GM18873 (cell line): ENCODE measurements at regions not wholly inside any gene's neighbourhood (a gene's known extent, or its start where the extent isn't known, plus 50 kb on each side); places are given as distances from the start of the nearest gene placed in this dataset.
"Not testable (repeated sequence)": the region's sequence is repeated elsewhere in the genome, so short reads cannot be mapped to it uniquely, and the experiment has no call there.

ENCODE experiments used
- ATAC-seq: cut with Tn5 transposase; IDR thresholded peaks from one replicate; pipeline ENCODE4 v1.9.1; 2021; ENCODE audit warnings: mild to moderate bottlenecking, moderate library complexity, moderate number of reproducible peaks; ENCODE audit not compliant: unreplicated experiment, low FRiP score

DNA sequence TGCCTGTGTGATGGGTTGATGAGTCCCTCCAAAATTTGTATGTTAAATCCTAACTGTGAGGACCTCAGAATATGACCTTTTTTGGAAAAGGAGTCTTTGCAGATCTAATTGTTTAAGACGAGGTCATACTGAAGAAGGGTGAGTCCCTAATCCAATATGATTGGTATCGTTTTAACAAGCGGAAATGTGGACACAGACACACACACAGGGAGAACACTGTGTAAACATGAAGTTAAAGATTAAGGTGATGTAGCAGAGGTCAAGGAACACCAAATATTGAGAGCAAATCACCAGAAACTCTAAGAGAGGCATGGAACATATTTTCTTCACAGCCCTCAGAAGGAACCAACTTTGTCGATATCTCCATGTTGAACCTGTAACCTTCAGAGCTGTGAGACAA lies 1106.7 kb downstream of the SLC6A15 start:
- ATAC-seq = no peak

DNA sequence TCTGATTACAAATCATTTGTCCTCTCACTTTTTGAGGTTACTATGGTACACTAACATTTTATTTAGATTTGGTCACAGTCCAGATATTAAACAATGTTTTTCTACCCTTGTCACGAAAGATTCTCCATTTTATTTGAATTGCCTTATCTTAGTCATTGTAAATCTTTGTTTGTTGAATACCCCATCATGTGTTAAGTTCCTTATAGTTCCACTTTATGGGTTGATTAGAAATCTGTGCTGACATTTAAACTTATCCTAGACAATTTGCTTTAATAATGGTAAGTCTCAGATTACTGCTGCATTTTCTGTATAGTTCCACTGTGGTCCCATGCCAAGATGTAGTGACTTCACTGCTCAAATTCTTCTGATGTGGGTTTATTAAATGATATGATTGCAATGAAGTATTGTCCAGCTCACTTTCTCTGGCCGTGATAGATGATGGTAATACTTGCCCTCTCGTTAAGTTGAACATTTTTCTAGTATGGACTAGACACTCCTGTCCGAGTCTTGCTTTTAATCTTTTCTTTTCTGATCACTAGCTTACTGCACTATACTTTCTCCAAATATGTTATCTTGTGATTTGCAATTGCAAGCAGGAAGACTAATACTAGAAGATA lies 1107.3 kb downstream of the SLC6A15 start:
- no peak for ATAC-seq

DNA sequence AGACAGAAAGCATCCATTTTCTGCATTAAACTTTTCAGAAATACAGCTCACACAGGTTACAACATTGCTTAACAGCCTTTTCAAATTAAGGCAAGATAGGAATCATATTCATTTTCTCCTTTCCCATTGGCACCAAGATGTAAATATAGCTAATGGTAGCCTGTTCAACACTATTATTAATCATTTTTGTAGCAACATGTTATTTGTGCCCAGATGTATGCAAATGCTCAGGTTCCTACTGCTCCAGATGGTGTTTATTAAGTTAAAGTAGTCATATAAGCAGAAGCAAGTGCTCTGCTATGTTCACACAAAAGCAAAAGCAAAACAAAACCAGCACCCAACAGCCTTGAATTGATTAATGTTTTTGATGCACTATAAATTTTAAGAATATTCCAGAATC lies 1110.6 kb downstream of the SLC6A15 start:
- no peak for ATAC-seq

DNA sequence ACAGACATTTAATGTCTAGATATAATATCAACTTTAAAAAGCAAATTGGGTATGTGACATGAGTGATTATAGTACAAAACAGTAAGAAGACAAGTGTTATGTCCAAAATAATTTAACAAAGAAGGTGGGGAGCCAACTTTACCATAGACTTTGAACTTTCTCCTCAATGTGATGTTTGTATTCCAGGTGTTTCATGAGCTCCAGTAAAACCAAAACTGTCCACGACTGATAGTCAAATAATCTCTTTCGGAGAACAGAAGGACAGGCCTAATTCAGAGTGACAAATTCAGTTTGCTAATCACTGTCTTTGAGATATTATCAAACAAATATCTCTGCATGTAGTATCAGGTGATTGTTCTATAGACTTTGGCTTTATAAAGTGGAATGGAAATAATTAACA lies 1112.6 kb downstream of the SLC6A15 start:
- ATAC-seq = no peak

DNA sequence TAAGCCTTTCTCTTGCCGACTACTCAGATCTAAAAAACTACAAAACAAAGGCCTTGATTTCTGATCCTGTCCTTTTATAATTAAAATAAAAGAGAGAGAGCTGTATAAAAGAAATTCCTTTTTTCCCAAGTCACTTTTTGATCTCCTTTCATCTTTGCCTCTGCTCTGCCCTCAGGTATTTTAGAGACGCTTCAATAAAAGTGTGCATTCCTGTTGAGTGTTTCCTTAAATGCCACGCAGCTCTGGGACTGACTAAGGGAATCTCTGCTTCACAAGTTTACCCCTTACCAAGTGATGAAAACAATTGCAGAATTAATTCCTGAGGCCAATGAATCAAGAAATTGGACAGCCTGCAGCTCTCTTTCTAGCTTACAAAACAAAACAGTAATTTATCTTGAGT lies 1109.8 kb downstream of the TMTC2 start:
- no peak for ATAC-seq

DNA sequence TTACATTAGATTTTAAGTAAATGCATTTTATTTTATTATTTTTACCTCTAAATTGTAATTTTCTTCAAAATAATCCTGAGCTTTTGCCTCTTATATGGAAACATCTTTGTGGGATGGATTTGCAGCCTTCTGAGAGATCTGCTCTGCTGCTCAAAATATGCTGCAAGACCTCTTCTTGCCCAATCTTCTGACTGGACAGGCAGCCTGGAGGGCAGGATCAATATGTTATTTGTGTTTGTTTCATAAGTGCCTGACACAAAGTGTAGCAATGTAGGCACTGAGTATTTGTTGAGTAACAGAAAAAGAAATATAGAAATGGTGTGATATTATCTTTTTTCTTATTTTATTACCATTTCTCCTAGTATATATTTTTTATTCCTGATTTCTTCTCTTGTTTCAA lies 1106.9 kb downstream of the TMTC2 start:
- no peak for ATAC-seq

DNA sequence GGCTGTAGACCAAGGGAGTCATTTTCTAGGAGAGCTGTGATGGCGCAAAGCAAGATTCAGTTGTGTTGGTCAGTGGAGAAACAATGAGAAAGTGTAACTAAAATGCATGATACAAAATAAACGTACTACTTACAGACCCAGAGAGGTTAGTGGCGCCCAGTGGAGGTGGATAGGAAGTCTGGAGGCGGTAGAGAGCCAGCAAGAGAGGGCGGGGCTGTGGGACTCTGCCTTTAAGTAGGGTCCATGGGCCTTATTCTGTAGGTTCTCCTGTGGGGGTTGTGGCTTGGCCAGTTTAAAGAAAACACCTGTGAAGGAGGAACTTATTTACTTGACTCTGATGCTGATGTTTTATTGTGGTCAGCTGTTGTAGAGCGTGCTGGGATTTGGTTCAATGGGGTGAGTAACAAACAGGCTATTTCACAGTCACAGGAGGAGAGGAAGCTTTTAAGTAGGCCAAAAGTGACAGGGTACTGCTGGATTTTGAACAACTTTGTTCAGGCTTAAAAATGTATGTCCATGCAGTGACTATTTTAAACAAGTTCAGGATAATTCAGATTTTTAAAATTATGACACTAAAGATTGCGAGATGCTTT lies 1097.7 kb downstream of the TMTC2 start:
- no peak for ATAC-seq

DNA sequence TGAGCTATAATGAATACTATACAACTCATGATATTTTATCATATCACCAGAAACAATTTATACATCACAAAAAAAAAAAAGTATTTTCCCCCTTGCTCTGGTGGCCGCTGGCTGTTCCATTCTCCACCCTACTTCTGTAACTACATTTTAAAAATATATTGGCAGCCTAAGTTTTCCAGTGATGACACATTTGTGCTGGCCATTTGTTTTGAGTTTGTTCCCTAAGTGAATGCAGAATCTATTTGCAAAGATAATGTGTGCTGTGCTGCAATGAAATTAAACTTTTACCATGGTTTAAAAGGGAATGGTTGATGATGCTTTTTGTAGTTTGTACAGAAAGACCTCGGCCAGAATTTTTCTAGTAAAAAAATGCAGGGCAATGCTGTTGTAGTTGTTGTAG lies 1092.8 kb downstream of the TMTC2 start:
- no peak for ATAC-seq

DNA sequence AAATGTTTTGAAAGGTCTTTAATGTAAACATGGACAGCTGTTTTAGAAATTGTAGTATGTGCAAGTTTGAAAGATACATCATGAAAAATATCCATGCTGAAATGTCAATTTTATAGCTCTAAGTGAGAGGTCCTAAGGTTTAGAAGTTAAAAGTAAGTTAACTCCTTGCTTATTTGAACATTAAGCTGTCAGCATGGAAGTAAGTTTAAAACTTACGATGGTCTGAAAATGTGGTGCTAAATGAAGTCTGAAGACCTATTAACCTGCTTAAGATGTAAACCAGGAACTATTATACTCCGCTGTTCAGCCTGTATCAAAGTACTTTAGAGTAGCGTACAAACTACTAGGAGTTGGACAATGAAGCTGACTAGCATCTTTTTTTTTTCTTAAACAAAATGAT lies 1082.4 kb downstream of the TMTC2 start:
- ATAC-seq = no peak

DNA sequence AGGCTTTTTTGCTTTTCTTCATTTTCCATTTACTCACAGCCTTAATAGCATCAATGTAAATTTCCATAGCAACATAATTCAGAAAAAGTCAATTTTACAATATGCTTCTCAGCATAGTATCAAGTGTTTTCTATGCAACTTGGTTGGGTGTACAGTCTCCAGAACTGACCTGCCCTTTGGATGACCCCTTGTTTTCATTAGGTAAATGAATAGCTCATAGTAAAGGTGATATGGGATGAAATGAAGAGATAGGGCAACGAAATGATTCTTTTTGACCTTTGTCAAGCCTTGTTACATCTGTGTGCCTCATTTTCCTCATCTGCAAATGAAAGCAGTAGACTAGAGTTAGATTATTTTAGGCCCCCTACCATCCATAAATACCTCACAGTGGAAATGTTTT lies 1081.0 kb downstream of the TMTC2 start:
- no peak for ATAC-seq

DNA sequence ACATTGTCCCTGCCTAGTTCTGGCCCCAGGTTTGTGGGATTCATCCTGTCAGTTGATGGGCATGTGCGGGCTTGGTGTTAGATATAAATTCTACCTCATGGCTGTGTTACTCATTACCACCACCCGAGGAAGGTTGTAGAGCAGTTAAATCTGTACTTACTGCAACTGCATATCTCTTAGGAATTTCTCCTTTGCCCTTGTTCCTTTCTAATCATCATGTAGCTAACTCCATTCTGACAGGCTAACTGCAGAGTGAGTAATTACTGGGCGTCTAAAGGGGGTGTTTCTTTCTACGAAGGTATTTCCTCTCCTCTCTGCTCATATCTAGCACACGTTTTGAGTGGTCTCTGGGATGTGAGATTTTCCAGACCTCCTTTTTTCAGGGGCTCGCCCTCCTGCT lies 1076.7 kb downstream of the TMTC2 start:
- no peak for ATAC-seq

DNA sequence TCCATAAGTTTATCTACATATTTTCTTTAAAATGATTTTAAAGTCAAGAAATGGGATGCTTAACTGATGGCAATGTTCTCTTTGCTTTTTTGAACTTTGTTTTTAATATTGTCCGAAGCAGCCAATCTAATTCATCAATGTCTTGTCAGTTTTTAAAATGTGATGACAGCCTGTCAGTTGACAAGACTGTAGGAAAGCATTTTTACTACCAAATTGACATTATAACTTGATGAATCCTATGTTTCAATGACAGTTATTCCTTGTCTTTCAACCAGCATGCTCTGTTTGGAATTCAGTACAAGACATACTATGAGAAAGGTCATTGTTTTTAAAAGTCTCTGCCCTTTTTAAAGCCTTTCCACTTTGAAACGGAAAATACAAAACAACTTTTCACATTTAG lies 1073.2 kb downstream of the TMTC2 start:
- no peak for ATAC-seq

DNA sequence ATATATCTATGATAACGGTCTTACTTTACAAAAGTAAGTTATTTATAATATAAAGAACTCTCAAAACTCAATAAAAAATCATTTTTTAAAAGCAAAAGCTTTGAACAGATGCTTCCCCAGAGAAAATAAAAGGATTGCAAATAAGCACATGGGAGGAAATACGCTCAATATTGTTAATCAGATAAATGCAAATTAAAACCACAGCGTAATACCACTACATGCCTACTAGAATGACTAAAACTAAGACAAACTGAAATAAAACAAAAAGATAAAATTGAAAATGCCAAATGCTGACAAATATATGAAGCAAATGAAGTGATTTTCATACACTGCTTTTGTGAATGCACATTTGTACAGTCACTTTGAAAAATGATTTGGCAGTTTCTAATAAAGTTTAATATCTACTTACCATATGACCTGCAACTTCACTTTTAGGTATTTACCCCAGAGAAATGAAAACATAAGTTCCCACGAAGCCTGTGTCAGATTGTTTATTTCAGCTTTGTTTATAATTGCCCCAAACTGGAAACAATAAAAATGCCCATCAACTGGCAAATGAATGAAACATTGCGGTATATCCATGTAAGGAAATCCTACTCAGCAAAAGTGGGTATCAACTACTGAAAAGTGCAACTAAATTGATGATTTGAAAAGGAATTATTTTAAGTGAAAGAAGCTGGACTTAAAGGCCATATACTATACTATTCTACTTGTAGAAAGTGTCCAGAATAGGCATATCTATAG lies 1072.4 kb downstream of the TMTC2 start:
- ATAC-seq = no peak

DNA sequence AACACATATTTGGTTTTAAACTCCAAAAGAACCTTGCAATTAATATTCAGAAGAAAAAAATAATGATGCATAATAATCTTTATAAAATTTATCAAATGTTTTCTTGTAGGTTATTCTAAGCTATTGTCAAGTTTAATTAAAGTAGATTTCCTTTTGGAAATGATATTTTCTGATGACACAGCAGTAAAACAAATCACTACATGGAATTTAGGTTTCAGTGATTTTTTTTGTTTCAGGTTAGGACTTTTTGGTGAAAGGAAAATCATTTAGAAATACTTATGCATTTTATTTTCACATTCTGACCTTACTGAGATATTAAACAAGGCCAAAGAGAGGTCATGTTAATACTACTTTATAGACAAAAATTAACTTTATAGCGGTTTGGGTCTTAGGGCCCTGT lies 1067.2 kb downstream of the TMTC2 start:
- ATAC-seq = no peak

DNA sequence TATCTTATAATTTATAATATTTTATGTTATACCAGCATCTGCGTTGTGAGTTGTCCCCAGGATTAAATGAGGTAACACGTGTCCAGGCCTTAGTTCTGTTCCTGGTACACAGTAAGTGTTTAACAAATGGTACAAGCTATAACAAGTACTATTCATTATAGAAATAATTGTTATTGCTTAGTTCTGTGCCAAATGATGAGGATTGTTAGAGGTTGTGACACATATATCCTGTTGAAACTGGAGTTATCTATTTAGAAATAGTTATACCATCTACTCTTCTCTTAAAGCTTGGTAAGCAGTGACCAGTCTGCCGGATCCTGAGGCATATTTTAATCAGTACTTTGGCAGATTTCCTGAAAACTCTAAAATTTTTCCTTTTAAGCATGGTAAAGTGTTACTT lies 1066.5 kb downstream of the TMTC2 start:
- ATAC-seq = no peak

DNA sequence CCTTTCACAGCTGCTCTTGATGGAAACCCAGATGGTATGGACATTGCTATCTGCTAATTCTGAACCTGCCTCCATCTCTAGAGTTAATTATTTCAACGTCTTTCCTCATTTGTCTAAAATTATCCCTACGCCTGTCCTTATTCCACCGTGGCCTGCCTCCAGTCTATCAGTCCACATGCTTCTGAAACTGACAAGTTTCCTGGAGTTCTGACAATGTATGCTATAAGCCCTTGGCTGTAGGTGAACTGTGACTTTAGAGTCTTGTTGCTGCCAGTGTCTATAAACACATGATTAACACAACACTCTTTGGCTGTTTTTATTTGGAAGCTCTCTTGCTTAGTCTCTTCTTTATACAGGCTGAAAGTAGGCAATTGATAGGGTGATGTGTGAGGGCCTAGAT lies 1052.9 kb downstream of the TMTC2 start:
- no peak for ATAC-seq

DNA sequence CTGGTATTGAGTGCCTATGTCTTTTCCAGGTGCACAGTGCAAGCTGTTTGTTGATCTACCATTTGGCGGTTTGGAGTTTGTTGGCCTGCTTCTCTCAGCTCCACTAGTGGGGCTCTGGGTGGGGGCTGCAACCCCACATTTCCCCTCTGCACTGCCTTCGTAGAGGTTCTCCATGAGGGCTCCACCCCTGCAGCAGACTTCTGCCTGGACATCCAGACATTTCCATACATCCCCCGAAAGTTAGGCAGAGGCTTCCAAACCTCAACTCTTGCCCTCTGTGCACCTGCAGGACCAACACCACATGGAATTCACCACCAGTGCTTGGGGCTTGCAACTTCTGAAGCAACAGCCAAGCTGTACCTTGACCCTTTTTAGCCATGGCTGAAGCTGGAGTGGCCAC lies 1024.1 kb downstream of the TMTC2 start:
- ATAC-seq = no peak

DNA sequence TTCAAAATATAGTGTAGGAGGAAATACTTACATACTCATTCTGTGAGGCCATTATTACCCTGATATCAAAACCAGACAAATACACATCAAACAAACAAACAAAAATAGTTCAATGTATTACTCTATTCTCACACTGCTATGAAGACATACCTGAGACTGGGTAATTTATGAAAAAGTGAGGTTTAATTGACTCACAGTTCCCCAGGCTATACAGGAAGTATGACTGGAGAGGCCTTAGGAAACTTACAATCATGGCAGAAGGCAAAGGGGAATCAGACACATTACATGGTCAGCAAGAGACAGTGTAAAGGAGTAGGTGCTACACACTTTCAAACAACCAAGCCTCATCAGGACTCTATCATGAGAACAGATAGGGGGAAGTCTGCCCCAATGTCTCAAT lies 1023.2 kb downstream of the TMTC2 start:
- no peak for ATAC-seq

DNA sequence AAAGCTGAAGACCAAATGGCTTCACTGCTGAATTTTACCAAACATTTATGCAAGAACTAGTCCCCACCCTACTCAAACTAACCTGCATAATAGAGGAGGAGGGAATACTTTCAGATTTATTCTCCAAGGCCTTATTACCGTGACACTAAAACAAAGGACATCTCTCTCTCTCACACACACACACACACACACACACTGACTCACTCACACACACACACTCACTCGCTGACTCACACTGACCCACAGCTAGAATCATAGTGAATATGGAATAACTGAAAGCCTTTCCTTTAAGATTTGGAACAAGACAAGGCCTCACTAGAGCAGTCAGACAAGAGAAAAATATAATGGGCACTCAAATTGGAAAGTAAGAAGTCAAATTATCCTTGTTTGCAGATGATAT lies 1014.1 kb downstream of the TMTC2 start:
- no peak for ATAC-seq

DNA sequence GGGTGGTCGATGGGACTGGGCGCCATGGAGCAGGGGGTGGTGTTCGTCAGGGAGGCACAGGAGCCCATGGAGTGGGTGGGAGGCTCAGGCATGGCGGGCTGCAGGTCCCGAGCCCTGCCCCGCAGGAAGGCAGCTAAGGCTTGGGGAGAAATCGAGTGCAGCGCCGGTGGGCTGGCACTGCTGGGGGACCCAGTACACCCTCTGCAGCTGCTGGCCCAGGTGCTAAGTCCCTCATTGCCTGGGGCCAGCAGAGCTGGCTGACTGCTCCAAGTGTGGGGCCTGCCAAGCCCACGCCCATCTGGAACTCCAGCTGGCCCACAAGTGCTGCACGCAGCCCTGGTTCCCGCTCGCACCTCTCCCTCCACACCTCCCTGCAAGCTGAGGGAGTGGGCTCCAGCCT lies 1009.6 kb downstream of the TMTC2 start:
- not testable (repeated sequence) for ATAC-seq

DNA sequence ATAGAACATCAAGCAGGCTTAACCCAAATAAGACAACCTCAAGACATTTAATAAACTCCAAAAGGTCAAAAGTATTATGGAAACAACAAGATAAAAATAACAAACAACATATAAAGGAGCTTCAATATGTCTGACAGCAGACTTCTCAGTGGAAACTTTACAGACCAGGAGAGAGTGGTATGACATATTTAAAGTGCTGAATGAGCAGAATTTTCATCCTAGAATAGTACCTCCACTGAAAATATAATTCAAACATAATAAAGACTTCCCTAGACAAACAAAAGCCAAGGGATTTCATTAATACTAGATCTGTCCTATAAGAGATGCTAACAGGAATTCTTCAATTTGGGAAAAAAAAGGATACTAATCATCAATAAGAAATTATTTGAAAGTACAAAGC lies 1005.0 kb downstream of the TMTC2 start:
- no peak for ATAC-seq

DNA sequence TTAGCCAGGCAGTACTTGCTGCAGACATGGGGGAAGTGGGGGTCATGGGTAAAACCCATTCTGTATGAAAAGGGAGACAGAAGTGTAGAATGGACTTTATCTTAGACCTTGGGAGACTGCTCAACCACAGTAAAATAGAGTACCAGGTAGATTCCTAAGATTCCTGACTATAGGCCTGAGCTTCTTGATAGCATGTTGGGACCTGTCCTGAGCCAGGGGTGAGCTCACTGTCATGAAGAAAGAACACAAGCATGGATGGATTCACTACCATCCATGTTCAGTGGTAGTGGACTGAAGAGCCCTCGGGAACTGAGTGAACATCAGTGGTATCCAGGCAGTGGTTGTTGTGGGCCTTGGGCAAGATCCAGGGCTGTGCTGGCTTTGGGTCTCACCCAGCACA lies 1003.8 kb downstream of the TMTC2 start:
- no peak for ATAC-seq
